Right renal pelvis (tissue), 4 donors: ENCODE measurements at regions not wholly inside any gene's neighbourhood (a gene's known extent, or its start where the extent isn't known, plus 50 kb on each side); places are given as distances from the start of the nearest gene placed in this dataset.
"Not testable (repeated sequence)": the region's sequence is repeated elsewhere in the genome, so short reads cannot be mapped to it uniquely, and the experiment has no call there.

Source experiments
- DNase-seq, 4 donors: peaks; one replicate each; pipeline ENCODE4 v3.0.0-alpha.2; 2013; ENCODE audit warnings: low read depth in 4 of 4, low spot score in 3 of 4, missing footprints in 1 of 4

GRCh38 chr3:72275331-72275751 lies 490.4 kb upstream of the PROK2 start:
- DNase-seq: no peak

DNA sequence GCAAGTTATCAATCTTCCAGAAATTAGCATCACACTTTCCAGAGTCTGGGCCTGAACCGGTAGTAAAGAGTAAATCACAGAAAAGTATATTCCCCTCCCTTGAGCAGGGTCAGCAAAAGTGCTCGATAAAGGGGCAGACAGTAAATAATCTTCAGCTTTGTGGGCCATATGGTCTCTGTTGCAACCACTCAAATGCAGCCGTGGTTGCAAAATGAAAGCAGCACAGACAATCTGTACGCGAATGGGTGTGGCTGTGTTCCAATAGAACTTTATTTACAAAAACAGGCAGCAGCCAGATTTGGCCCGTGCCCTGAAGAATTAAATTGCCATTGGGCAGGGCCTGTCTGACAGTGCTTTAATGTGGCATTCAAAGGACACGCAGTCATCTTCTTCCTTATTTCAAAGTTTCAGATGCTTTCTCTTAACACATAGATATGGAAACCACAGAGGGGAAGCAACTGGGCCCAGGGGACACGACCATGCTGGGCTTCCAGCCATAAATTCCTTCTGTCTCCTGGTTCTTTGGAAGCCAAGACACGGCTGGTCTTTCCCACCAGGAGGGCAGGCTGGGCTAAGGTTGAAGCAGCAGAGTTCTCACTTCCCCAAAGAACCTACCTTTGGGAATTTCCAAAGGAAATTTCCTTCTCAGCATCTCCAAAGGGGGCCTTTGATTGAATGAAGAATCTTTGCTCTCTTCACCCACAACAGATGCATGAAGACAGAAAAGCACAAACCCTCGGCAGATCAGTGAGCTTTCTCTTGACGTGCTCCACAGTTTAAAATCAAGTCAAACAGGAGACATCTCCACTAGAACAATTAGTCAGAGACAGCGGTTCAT lies 489.8 kb upstream of the PROK2 start:
- no peak for DNase-seq

DNA sequence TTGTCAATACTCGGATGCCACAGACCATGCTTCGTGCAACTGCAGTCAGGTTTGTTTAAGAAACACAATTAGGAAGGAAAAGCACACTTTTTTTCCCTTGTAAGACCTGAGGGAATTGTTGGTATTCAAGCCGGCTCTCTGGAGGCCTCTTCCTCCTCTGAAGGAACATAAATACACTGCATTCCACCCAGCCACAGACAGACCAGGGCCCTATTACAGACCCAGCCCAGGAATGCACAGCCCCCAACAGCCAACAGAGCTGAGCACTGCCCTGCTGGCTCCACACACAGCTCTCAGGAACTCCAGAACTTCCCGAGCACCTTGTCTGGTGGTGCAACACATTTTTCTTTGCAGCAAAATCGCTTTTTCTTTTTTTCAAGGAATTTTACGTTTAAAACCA lies 488.7 kb upstream of the PROK2 start:
- DNase-seq: no peak

GRCh38 chr3:72272356-72272755 lies 487.4 kb upstream of the PROK2 start:
- DNase-seq: no peak

DNA sequence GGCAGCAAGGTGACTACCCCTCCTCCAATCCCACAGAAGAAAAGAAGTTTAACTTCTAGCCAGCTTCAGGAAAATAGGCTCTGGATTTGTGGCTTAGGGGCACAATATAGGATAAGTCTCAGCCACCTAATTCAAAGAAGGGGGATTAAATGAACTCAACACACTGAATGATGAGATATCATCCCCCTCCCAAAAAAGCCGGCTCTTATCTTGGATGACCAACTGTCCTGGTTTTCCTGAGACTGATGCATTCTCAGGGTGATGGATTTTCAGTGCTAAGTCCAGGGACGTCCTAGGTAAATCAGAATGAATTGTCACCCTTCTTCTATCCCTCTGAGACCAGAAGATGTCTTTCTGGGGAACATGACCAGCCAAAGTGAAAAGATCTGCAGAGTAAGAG lies 487.0 kb upstream of the PROK2 start:
- DNase-seq: no peak

DNA sequence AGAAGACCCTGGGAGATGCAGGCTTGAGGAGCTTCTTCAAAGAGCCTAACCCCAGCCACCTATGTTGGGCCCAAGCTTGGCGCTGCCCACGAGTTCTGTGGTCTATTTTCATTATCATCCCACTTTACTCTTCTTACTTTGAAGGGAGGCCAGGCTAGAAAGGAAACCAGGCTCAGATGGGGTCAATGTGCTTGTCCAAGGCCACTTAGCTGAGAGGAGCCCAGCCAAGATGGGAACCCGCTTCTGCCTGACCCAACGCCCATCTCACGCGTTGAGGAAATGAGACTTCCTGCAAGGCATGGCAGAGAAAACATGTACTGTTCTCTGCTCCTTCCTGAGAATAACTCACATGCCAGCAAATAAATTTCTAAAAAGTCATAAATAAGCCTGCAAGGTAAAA lies 486.3 kb upstream of the PROK2 start:
- DNase-seq: no peak

- no peak for DNase-seq
These were observed 485.8 kb upstream of the PROK2 start for GRCh38 chr3:72270730-72271129.

GRCh38 chr3:72270072-72270681 lies 485.2 kb upstream of the PROK2 start:
- no peak for DNase-seq

- no peak for DNase-seq
These were observed 484.5 kb upstream of the PROK2 start for GRCh38 chr3:72269475-72269874.

DNA sequence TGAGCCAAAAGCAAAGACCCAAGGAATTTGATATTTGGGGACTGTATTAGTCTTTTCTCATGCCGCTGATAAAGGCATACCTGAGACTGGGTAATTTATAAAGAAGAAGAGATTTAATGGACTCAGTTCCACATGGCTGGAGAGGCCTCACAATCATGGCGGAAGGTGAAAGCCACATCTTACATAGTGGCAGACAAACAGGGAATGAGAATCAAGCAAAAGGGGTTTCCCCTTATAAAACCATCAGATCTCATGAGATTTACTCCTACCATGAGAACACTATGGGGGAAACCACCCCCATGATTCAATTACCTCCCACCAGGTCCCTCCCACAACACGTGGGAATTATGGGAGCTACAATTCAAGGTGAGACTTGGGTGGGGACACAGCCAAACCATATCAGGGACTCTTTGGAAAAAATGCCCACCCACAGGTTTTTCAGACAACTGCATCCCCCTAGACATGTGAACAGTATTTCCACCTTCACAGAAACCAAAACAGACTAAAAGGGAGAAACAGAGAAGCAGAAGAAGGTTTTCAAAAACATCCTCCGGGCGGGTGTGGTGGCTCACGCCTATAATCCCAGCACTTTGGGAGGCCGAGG lies 482.1 kb upstream of the PROK2 start:
- DNase-seq: not testable (repeated sequence)

DNA sequence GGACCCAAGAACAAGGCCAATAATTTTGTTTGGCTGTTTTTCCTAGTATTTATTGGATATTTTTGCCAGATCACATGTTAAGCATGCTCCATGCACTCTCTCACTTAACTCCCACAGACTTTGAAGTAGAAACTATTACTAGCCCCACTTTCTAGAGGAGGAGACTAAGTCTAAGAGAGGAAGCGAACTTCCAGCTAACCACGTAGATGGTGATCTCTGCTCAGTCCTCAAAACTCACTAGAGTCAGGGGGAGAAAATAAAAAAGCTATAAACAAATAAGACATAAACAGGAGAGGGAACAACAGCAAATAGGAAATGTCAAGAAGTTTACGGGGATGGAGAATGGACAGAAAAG lies 481.0 kb upstream of the PROK2 start:
- no peak for DNase-seq

GRCh38 chr3:72265256-72266015 lies 480.5 kb upstream of the PROK2 start:
- DNase-seq: no peak

- DNase-seq: no peak
These were observed 478.5 kb upstream of the PROK2 start for GRCh38 chr3:72263223-72263990.

GRCh38 chr3:72262736-72263135 lies 477.8 kb upstream of the PROK2 start:
- DNase-seq: no peak

- DNase-seq: no peak
These were observed 476.9 kb upstream of the PROK2 start for GRCh38 chr3:72261566-72262564.

GRCh38 chr3:72260588-72260910 lies 475.6 kb upstream of the PROK2 start:
- no peak for DNase-seq

- no peak for DNase-seq
These were observed 475.0 kb upstream of the PROK2 start for GRCh38 chr3:72259755-72260587.

- DNase-seq: no peak
These were observed 473.6 kb upstream of the PROK2 start for GRCh38 chr3:72258361-72259141.
